ENCODE measurements at regions not wholly inside any gene's neighbourhood (a gene's known extent, or its start where the extent isn't known, plus 50 kb on each side); places are given as distances from the start of the nearest gene placed in this dataset.
A peak's percentile ranks its signal among the peaks of the same experiment; 100 is the strongest.

- no peak for DNase-seq
Observed at GRCh38 chr18:77597726-77598125, 348.1 kb downstream of the GALR1 start.

- DNase-seq: no peak
Observed at GRCh38 chr18:77600674-77601073, 351.0 kb downstream of the GALR1 start.

- DNase-seq: no peak
Observed at GRCh38 chr18:77601567-77601966, 351.9 kb downstream of the GALR1 start.

GRCh38 chr18:77607087-77607486 lies 357.4 kb downstream of the GALR1 start:
- no peak for DNase-seq

GRCh38 chr18:77608807-77609206 lies 359.2 kb downstream of the GALR1 start:
- DNase-seq: no peak

- DNase-seq: no peak
Observed at GRCh38 chr18:77617694-77618093, 368.0 kb downstream of the GALR1 start.

GRCh38 chr18:77619525-77619924 lies 369.9 kb downstream of the GALR1 start:
- DNase-seq: no peak

GRCh38 chr18:77622009-77622692 lies 372.5 kb downstream of the GALR1 start:
- DNase-seq: peak; percentile 6 to 51

GRCh38 chr18:77632758-77633157 lies 383.1 kb downstream of the GALR1 start:
- no peak for DNase-seq

- no peak for DNase-seq
Observed at GRCh38 chr18:77634494-77634893, 384.8 kb downstream of the GALR1 start.

- DNase-seq: no peak
Observed at GRCh38 chr18:77635451-77635850, 385.8 kb downstream of the GALR1 start.

- DNase-seq: no peak
Observed at GRCh38 chr18:77635858-77636257, 386.2 kb downstream of the GALR1 start.

- no peak for DNase-seq
Observed at GRCh38 chr18:77645170-77645872, 395.7 kb downstream of the GALR1 start.

- no peak for DNase-seq
Observed at GRCh38 chr18:77647472-77647871, 397.8 kb downstream of the GALR1 start.

GRCh38 chr18:77648411-77648810 lies 398.8 kb downstream of the GALR1 start:
- DNase-seq: no peak

GRCh38 chr18:77650799-77651385 lies 401.2 kb downstream of the GALR1 start:
- peak; percentile 67 for DNase-seq

- DNase-seq: no peak
Observed at GRCh38 chr18:77651441-77651840, 401.8 kb downstream of the GALR1 start.

- no peak for DNase-seq
Observed at GRCh38 chr18:77653792-77654191, 404.1 kb downstream of the GALR1 start.

GRCh38 chr18:77654302-77654701 lies 404.7 kb downstream of the GALR1 start:
- DNase-seq: no peak

- no peak for DNase-seq
Observed at GRCh38 chr18:77657651-77658298, 408.1 kb downstream of the GALR1 start.

GRCh38 chr18:77658299-77658662 lies 408.6 kb downstream of the GALR1 start:
- DNase-seq: no peak

GRCh38 chr18:77658751-77659448 lies 409.3 kb downstream of the GALR1 start:
- DNase-seq: no peak

GRCh38 chr18:77666613-77667012 lies 417.0 kb downstream of the GALR1 start:
- DNase-seq: no peak
